Large intestine (tissue), 3 donors: ENCODE measurements at regions not wholly inside any gene's neighbourhood (a gene's known extent, or its start where the extent isn't known, plus 50 kb on each side); places are given as distances from the start of the nearest gene placed in this dataset.

Source experiments
- DNase-seq, 2 donors: peaks; one replicate each; pipeline versions ENCODE4 v3.0.0 to v3.0.0-alpha.2; 2013
- H3K27ac ChIP-seq: one replicate; pipeline ENCODE4 v1.5.1; 2013; ENCODE audit warnings: low read length
- H3K27me3 ChIP-seq: 2 replicates; pipeline ENCODE4 v1.6.1; 2013; ENCODE audit warnings: low read length; ENCODE audit not compliant: control insufficient read depth, insufficient read depth
- H3K36me3 ChIP-seq: 2 replicates; pipeline ENCODE4 v1.6.1; 2013; ENCODE audit warnings: low read length; ENCODE audit not compliant: control insufficient read depth, insufficient read depth
- H3K4me1 ChIP-seq: one replicate; pipeline ENCODE4 v1.6.1; 2013; ENCODE audit warnings: low read length; ENCODE audit not compliant: control insufficient read depth, insufficient read depth
- H3K4me3 ChIP-seq: one replicate; pipeline ENCODE4 v1.5.1; 2013; ENCODE audit warnings: low read length
- H3K9me3 ChIP-seq: one replicate; pipeline ENCODE4 v1.6.1; 2013; ENCODE audit warnings: mild to moderate bottlenecking, low read depth, low read length, moderate library complexity; ENCODE audit not compliant: control insufficient read depth
- WGBS: methylation state at CpG from one replicate; pipeline ENCODE4 v1.1.5; 2013; ENCODE audit warnings: low lambda C conversion rate; ENCODE audit not compliant: insufficient coverage; 5-methylcytosine and 5-hydroxymethylcytosine counted together

- H3K4me3 ChIP-seq, result no peak overlapping the region
- DNase-seq, result no peak
- no peaks in the 10 kb centered on the region for H3K4me1 ChIP-seq
- no peaks in the 10 kb centered on the region for H3K27me3 ChIP-seq
- H3K27ac ChIP-seq, result no peak overlapping the region
- no peaks in the 10 kb centered on the region for H3K36me3 ChIP-seq
- H3K9me3 ChIP-seq, result no peaks in the 10 kb centered on the region
These were observed 301.8 kb upstream of the ACVR2A start for GRCh38 chr2:147543056-147543455.

- H3K4me1 ChIP-seq, result no peaks in the 10 kb centered on the region
- H3K27me3 ChIP-seq, result no peaks in the 10 kb centered on the region
- H3K9me3 ChIP-seq, result no peaks in the 10 kb centered on the region
- H3K27ac ChIP-seq, result no peak overlapping the region
- no peaks in the 10 kb centered on the region for H3K36me3 ChIP-seq
- no CpG with 5 or more reads among the region's 3 CpGs for WGBS
- no peak overlapping the region for H3K4me3 ChIP-seq
- no peak for DNase-seq
These were observed 302.5 kb upstream of the ACVR2A start for GRCh38 chr2:147542351-147542750.

GRCh38 chr2:147541314-147541713 lies 303.5 kb upstream of the ACVR2A start:
- Histone ChIP-seq H3K4me1 (no peaks in the 10 kb centered on the region), H3K4me3 (no peak overlapping the region), H3K9me3 (no peaks in the 10 kb centered on the region), H3K27ac (no peak overlapping the region), H3K36me3 (no peaks in the 10 kb centered on the region), H3K27me3 (no peaks in the 10 kb centered on the region)
- WGBS, result no CpG with 5 or more reads among the region's 1 CpG
- no peak for DNase-seq

- Histone ChIP-seq H3K36me3 (no peaks in the 10 kb centered on the region), H3K4me1 (no peaks in the 10 kb centered on the region), H3K9me3 (no peaks in the 10 kb centered on the region), H3K4me3 (no peak overlapping the region), H3K27ac (no peak overlapping the region), H3K27me3 (no peaks in the 10 kb centered on the region)
- WGBS, result 100% methylated on average over 1 of the region's 3 CpGs
- DNase-seq, result no peak
These were observed 306.0 kb upstream of the ACVR2A start for GRCh38 chr2:147538821-147539220.

GRCh38 chr2:147538088-147538487 lies 306.7 kb upstream of the ACVR2A start:
- Histone ChIP-seq H3K4me3 (no peak overlapping the region), H3K27me3 (no peaks in the 10 kb centered on the region), H3K27ac (no peak overlapping the region), H3K4me1 (no peaks in the 10 kb centered on the region), H3K9me3 (no peaks in the 10 kb centered on the region), H3K36me3 (no peaks in the 10 kb centered on the region)
- no peak for DNase-seq
- no CpG with 5 or more reads among the region's 1 CpG for WGBS

GRCh38 chr2:147531269-147531668 lies 313.6 kb upstream of the ACVR2A start:
- H3K9me3 ChIP-seq, result no peaks in the 10 kb centered on the region
- no peaks in the 10 kb centered on the region for H3K27me3 ChIP-seq
- H3K36me3 ChIP-seq, result no peaks in the 10 kb centered on the region
- no peaks in the 10 kb centered on the region for H3K4me1 ChIP-seq
- no peak overlapping the region for H3K27ac ChIP-seq
- no CpG with 5 or more reads among the region's 3 CpGs for WGBS
- no peak overlapping the region for H3K4me3 ChIP-seq
- DNase-seq, result no peak

GRCh38 chr2:147530033-147530432 lies 314.8 kb upstream of the ACVR2A start:
- H3K27ac ChIP-seq, result no peak overlapping the region
- no peaks in the 10 kb centered on the region for H3K36me3 ChIP-seq
- H3K4me3 ChIP-seq, result no peak overlapping the region
- no peak for DNase-seq
- no peaks in the 10 kb centered on the region for H3K4me1 ChIP-seq
- no peaks in the 10 kb centered on the region for H3K9me3 ChIP-seq
- no peaks in the 10 kb centered on the region for H3K27me3 ChIP-seq
- 75% methylated on average over 2 of the region's 3 CpGs for WGBS

GRCh38 chr2:147525819-147526489 lies 318.9 kb upstream of the ACVR2A start:
- no peaks in the 10 kb centered on the region for H3K9me3 ChIP-seq
- H3K27me3 ChIP-seq, result no peaks in the 10 kb centered on the region
- no peak for DNase-seq
- H3K36me3 ChIP-seq, result no peaks in the 10 kb centered on the region
- H3K4me1 ChIP-seq, result no peaks in the 10 kb centered on the region
- H3K27ac ChIP-seq, result no peak overlapping the region
- 60% methylated on average over 1 of the region's 3 CpGs for WGBS
- no peak overlapping the region for H3K4me3 ChIP-seq

GRCh38 chr2:147524912-147525311 lies 319.9 kb upstream of the ACVR2A start:
- Histone ChIP-seq H3K27ac (no peak overlapping the region), H3K36me3 (no peaks in the 10 kb centered on the region), H3K27me3 (no peaks in the 10 kb centered on the region), H3K4me3 (no peak overlapping the region), H3K4me1 (no peaks in the 10 kb centered on the region), H3K9me3 (no peaks in the 10 kb centered on the region)
- WGBS, result no CpG with 5 or more reads among the region's 3 CpGs
- DNase-seq, result no peak

- Histone ChIP-seq H3K9me3 (no peaks in the 10 kb centered on the region), H3K4me1 (no peaks in the 10 kb centered on the region), H3K4me3 (no peak overlapping the region), H3K36me3 (no peaks in the 10 kb centered on the region), H3K27ac (no peak overlapping the region), H3K27me3 (no peaks in the 10 kb centered on the region)
- DNase-seq, result no peak
These were observed 321.4 kb upstream of the ACVR2A start for GRCh38 chr2:147523415-147523814.

- DNase-seq, result no peak
- no CpG with 5 or more reads among the region's 3 CpGs for WGBS
These were observed 322.9 kb upstream of the ACVR2A start for GRCh38 chr2:147521936-147522335.

More at GRCh38 chr2:147521936-147522335, 322.9 kb upstream of the ACVR2A start:
- H3K27ac ChIP-seq, result no peak overlapping the region
- H3K27me3 ChIP-seq, result no peaks in the 10 kb centered on the region
- no peak overlapping the region for H3K4me3 ChIP-seq
- no peaks in the 10 kb centered on the region for H3K36me3 ChIP-seq
- H3K4me1 ChIP-seq, result no peaks in the 10 kb centered on the region
- H3K9me3 ChIP-seq, result no peaks in the 10 kb centered on the region
